Mesothelial cell of epicardium (in vitro differentiated cells): ENCODE measurements at regions not wholly inside any gene's neighbourhood (a gene's known extent, or its start where the extent isn't known, plus 50 kb on each side); places are given as distances from the start of the nearest gene placed in this dataset.
A peak's percentile ranks its signal among the peaks of the same experiment; 100 is the strongest.
"Not testable (repeated sequence)": the region's sequence is repeated elsewhere in the genome, so short reads cannot be mapped to it uniquely, and the experiment has no call there.

Source experiments
- DNase-seq, 2 experiments: peaks; one replicate each; pipeline ENCODE4 v3.0.0; 2021; ENCODE audit warnings: low spot score in 2 of 2; ENCODE audit not compliant: unreplicated experiment in 2 of 2
- H3K27ac Mint-ChIP-seq: 2 replicates; pipeline ENCODE4 v1.8.0; 2021; ENCODE audit warnings: mixed read lengths
- H3K27me3 Mint-ChIP-seq: 2 replicates; pipeline ENCODE4 v1.8.0; 2021; ENCODE audit warnings: low read depth, mixed read lengths
- H3K36me3 Mint-ChIP-seq: 2 replicates; pipeline ENCODE4 v1.8.0; 2021; ENCODE audit warnings: mixed read lengths
- H3K4me1 Mint-ChIP-seq: 2 replicates; pipeline ENCODE4 v1.8.0; 2021; ENCODE audit warnings: mixed read lengths
- H3K4me3 Mint-ChIP-seq: 2 replicates; pipeline ENCODE4 v1.8.0; 2021; ENCODE audit warnings: mild to moderate bottlenecking, moderate library complexity, mixed read lengths
- H3K9me3 Mint-ChIP-seq: 2 replicates; pipeline ENCODE4 v1.8.0; 2021; ENCODE audit warnings: mixed read lengths
- TF ChIP-seq, protein P1 (sequence below): fragments of 200-600 bp; sonication (generic); IDR thresholded peaks from one replicate; pipeline ENCODE4 v1.5.0; 2021; ENCODE audit warnings: antibody characterized with exemption; ENCODE audit not compliant: unreplicated experiment

DNA sequence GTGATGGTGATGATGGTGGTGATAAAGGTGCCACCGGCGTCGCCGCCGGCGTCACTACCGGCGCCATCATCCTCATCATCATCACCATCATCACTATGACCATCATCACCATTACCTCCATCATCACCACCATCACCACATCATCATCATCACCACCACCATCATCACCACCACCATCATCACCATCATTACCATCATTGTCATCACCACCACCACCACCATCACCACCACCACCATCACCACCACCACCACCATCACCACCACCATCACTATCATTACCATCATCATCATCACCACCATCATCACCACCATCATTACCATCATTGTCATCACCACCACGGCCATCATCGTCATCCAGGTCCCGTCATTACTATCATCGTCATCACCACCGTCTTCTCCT is 179.7 kb downstream of the NPIPB11 start:
- H3K9me3 Mint-ChIP-seq: peaks cover 5% of the 10 kb centered on the region
- H3K36me3 Mint-ChIP-seq: no peaks in the 10 kb centered on the region
- H3K4me1 Mint-ChIP-seq: peaks cover 14% of the 10 kb centered on the region
- H3K27me3 Mint-ChIP-seq: no peaks in the 10 kb centered on the region
- no peak overlapping the region for H3K4me3 Mint-ChIP-seq
- no peak overlapping the region for H3K27ac Mint-ChIP-seq
- DNase-seq: no peak
- TF ChIP-seq, protein P1, sequence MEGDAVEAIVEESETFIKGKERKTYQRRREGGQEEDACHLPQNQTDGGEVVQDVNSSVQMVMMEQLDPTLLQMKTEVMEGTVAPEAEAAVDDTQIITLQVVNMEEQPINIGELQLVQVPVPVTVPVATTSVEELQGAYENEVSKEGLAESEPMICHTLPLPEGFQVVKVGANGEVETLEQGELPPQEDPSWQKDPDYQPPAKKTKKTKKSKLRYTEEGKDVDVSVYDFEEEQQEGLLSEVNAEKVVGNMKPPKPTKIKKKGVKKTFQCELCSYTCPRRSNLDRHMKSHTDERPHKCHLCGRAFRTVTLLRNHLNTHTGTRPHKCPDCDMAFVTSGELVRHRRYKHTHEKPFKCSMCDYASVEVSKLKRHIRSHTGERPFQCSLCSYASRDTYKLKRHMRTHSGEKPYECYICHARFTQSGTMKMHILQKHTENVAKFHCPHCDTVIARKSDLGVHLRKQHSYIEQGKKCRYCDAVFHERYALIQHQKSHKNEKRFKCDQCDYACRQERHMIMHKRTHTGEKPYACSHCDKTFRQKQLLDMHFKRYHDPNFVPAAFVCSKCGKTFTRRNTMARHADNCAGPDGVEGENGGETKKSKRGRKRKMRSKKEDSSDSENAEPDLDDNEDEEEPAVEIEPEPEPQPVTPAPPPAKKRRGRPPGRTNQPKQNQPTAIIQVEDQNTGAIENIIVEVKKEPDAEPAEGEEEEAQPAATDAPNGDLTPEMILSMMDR: no peak

DNA sequence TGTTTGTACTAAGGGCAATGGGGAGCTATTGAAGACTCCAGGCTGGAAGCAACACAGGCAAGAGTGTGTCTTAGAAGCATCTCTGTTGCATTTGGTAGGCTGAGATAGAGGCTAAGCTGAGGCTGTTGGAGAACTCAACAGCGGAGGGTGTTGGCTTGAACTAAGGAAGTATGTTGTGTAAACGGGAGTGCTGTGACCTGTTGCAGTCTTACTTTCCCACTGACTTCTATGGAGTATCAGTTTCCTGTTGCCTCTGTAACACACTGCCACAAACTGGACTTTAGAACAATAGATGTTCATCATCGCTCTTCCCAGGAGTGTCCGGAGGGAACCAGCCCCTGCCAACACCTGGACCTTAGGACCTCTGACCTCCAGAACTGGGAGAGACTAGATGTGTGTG is 181.8 kb downstream of the NPIPB11 start:
- not testable (repeated sequence) for H3K36me3 Mint-ChIP-seq, H3K4me3 Mint-ChIP-seq, H3K27ac Mint-ChIP-seq, H3K27me3 Mint-ChIP-seq, DNase-seq, H3K9me3 Mint-ChIP-seq
- H3K4me1 Mint-ChIP-seq: peaks cover 18% of the 10 kb centered on the region

DNA sequence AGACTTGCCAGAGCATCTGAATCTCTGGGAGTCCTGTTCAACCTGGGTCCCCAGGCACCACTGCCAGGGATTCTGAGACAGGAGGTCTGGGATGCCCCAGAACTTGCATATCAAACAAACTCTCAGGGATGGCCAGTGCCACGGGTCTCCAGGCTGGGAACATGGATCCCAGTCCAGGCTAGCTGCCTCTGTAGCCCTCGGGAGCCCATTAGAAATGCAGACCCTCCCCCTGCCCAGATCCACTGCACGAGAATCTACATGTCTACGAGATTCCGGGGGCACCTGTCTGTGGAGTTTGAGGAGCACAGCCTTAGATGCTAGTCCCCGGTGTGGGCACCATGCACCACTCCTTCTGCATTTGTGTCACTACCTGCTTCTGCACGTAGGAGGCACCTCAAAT is 183.9 kb downstream of the NPIPB11 start:
- peak in 1 of 2 experiments; percentile 33 for DNase-seq
- H3K4me3 Mint-ChIP-seq, H3K27me3 Mint-ChIP-seq, H3K36me3 Mint-ChIP-seq, H3K9me3 Mint-ChIP-seq: not testable (repeated sequence)
- Mint-ChIP-seq H3K4me1 (peaks cover 21% of the 10 kb centered on the region), H3K27ac (peak overlapping the region; percentile 90)

DNA sequence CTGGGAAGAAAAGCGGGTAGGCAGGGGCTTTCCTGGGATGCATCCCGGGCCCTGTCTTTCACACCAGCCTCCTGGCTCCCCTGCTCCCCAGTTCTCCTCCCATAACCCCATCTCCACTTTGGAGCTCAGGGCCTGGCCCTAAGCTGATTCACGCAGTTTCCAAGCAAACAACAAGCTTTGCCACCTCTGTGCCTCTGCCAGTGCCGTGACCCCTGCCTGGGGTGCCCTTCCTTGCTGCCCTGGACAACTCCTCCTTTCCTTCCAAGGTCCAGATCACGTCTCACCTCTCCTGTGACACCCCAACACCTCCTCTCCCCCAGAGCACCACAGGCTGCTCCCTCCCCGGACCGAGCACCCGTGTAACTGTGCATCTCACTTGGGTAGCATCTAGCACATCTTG is 184.5 kb downstream of the NPIPB11 start:
- not testable (repeated sequence) for H3K36me3 Mint-ChIP-seq, H3K4me3 Mint-ChIP-seq, H3K9me3 Mint-ChIP-seq, H3K27me3 Mint-ChIP-seq
- peaks cover 21% of the 10 kb centered on the region for H3K4me1 Mint-ChIP-seq
- DNase-seq: peak in 1 of 2 experiments; percentile 36
- peak overlapping the region; percentile 90 for H3K27ac Mint-ChIP-seq

DNA sequence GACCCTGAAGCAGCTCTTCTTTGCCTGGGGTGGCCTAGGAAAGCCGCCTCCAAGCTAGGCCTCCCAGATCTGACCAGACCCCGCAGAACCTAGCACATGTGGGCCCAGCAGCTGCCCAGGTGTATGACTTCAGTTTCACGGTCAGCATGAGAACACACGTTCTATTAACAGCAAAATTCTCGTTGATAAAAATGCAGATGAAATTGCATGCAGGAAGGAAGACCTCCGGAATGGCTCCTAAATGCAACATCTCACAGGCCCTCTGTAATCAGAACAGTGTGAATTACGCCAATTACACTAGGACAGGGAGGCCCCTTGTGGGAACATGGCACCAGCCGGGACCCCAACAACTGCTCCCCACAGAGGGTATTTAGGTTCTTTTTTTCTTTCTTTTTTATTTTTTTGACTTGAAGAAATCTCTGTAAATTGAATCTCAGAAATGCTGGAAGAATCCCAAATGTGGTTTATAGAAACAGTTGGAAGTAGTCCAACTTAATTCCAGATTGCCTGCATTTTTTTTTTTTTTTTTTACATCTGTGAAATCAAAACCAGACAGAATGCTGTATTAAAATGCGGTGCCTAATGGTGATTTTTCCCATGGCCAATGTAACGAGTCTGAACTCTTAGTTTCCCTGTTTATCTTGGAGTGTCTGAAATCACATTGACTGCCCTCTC is 185.1 kb downstream of the NPIPB11 start:
- H3K4me3 Mint-ChIP-seq, H3K27me3 Mint-ChIP-seq, H3K36me3 Mint-ChIP-seq, H3K9me3 Mint-ChIP-seq: not testable (repeated sequence)
- Mint-ChIP-seq H3K4me1 (peaks cover 21% of the 10 kb centered on the region), H3K27ac (peak overlapping the region; percentile 90)
- DNase-seq: peak in 1 of 2 experiments; percentile 31

DNA sequence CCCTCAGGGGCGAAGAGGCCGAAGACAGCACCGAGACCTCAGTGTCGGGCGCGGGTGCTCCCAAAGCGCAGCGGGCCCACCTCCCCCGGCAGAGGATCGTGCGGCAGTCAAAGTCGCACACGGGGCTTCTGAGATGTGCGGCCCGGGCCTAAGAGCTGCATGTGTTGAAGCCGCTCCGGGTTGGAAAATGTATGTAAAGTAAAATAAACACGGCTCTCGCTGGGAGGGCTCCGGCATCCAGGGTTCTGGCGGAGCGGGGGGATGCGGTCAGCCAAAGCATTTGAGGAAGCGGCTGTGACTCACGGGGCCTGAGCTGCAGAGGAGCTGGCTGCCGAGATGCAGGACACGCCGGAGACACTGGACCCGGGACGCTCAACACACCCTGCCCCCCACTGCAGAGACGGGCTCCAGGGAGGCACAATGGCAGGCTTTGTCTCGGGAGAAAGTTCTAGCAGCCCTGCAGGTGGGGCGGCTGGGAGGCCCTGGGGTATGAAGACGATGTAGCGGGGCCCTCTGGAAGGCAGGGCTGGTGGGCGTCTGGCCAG is 185.8 kb downstream of the NPIPB11 start:
- H3K27me3 Mint-ChIP-seq, H3K4me3 Mint-ChIP-seq, H3K27ac Mint-ChIP-seq, H3K36me3 Mint-ChIP-seq, H3K9me3 Mint-ChIP-seq: not testable (repeated sequence)
- DNase-seq: peak in 1 of 2 experiments; percentile 35
- H3K4me1 Mint-ChIP-seq: peaks cover 21% of the 10 kb centered on the region

DNA sequence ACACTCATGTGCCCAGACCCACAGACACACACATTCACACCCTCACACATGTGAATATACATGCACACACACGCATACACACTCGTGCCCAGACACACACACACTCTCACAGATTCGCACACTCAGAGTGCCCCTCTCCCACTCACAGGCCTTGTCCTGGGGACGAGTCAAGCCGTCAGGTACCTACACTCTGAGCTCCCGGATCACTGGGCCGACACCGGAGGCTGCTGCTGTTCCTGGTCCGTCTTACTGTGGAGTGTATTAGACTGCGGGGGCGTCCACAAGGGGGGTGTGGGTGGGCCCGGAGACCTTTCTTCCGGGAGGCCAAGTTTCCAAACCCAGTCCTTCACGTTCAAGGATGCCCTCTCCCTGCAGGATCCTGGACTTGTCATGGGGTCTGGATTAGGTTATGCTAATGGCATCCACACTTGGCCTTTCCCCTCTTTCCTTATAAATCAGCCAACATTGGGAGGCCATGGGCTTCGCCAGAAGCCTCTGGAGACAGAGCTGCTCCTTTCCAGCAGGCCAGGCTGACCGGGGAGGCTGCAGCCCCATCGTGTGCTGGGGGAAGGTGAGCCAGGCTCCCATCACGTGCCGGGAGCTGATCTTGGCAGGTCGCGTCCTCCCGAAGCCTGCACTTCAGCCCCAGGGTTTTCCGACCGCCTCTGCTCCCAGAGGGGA is 186.4 kb downstream of the NPIPB11 start:
- H3K27me3 Mint-ChIP-seq, H3K4me3 Mint-ChIP-seq, H3K36me3 Mint-ChIP-seq, H3K9me3 Mint-ChIP-seq: not testable (repeated sequence)
- Mint-ChIP-seq H3K4me1 (peaks cover 21% of the 10 kb centered on the region), H3K27ac (peak overlapping the region; percentile 41)
- peak in 1 of 2 experiments; percentile 16 for DNase-seq

DNA sequence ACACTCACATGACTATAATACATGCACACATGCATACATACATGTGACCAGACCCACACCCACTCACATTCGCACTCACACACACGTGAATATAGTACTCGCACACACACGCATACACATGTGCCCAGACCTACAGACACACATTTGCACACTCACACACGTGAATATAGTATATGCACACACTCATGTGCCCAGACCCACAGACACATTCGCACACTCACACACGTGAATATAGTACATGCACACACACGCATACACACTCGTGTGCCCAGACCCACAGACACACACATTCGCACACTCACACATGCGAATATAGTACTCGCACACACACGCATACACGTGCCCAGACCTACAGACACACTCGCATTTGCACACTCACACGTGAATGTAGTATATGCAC is 186.9 kb downstream of the NPIPB11 start:
- Mint-ChIP-seq H3K27ac (peak overlapping the region; percentile 41), H3K4me1 (peaks cover 21% of the 10 kb centered on the region)
- H3K27me3 Mint-ChIP-seq, H3K36me3 Mint-ChIP-seq, H3K9me3 Mint-ChIP-seq, H3K4me3 Mint-ChIP-seq: not testable (repeated sequence)
- peak in 1 of 2 experiments; percentile 10 for DNase-seq

DNA sequence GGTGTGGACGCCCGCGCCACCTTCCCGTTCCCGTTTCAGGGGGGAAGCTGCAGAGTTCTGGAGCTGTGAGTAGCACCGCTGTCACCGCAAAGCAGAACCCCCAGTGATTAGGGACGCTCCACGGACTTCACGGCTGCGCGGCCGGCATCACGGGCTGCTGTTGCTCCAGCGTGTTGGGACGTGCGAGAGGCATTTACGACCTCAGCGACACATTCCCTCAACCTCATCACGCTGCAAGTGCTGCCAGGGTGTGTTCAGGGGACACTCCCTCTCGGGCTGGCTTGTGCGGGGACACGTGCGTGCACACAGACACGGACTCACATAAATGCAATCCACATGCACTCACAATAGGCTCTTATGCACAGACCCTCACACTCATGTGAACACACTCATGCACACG is 187.9 kb downstream of the NPIPB11 start:
- H3K4me1 Mint-ChIP-seq: peaks cover 21% of the 10 kb centered on the region
- not testable (repeated sequence) for H3K4me3 Mint-ChIP-seq, H3K9me3 Mint-ChIP-seq, H3K27ac Mint-ChIP-seq, H3K36me3 Mint-ChIP-seq, H3K27me3 Mint-ChIP-seq
- peak in 1 of 2 experiments; percentile 17 for DNase-seq

DNA sequence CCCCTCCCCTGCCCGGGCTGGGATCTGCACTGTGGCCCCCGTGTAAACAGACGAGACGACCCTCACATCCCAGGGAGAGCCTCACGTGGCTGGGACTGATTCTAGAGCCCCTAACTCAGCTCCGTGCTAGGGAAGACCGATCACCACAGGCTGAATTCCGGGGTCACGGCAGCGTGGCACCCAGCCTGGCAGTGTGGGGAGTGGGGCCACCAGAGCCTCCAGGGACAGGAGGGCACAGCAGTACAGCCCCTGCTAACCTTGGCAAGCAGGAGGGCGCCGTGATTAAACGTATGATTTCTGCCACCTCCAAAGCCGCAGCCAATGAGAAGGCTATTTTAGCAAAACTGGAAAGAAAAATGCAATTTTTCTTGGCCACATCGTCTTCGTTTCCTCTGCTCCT is 188.3 kb downstream of the NPIPB11 start:
- H3K36me3 Mint-ChIP-seq, H3K27me3 Mint-ChIP-seq, H3K27ac Mint-ChIP-seq, H3K4me3 Mint-ChIP-seq, H3K9me3 Mint-ChIP-seq: not testable (repeated sequence)
- peaks cover 21% of the 10 kb centered on the region for H3K4me1 Mint-ChIP-seq
- peak in 1 of 2 experiments; percentile 10 for DNase-seq

DNA sequence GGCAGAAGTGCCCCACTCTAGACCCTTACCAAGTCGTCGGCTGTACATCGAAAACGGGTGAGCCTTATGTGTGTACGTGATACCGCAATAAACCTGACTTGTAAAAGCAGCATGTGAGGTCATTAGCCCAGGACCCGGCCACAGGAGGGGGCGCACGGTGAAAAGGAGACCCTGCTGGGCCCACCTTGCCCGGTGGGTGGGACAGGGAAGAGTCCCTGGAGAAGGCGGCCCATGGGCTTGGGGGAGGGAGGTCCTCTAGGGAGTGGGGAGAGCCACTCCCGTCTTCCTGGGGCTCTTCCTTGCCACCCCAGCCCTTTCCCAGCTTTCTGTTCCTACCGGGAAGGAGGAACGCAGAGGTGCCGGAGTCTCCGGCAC is 188.8 kb downstream of the NPIPB11 start:
- not testable (repeated sequence) for H3K9me3 Mint-ChIP-seq, H3K4me3 Mint-ChIP-seq, H3K36me3 Mint-ChIP-seq, H3K27ac Mint-ChIP-seq, H3K27me3 Mint-ChIP-seq
- H3K4me1 Mint-ChIP-seq: peaks cover 21% of the 10 kb centered on the region
- peak in 1 of 2 experiments; percentile 17 for DNase-seq

DNA sequence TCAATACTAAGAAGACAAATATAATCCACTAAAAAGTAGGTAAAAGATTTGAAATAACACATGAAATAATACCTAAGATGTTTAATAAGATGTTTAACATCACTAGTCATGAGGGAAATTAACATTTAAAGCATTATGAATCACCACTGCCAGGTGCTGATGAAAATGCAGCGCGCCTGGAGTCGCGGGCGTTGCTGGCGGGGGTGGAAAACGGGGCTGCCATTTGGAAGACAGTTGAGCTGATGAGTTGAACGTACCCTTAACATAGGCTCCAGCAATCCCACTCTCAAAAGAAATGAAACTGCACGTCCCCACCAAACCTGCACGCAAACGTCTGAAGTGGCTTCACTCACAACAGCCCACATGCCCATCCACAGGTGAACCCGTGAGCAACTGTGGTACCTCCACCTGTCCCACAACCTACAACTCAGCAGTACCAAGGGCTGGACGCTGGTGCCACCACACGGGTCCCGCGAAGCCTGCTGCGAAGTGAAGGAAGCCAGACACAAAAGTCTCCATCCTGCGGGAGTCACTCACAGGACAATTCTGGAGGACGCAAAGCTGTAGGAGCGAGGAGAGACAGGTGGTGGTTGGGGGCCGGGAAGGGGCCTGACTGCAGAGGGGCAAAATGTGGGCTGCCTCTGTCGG is 189.3 kb downstream of the NPIPB11 start:
- H3K36me3 Mint-ChIP-seq, H3K9me3 Mint-ChIP-seq, H3K27ac Mint-ChIP-seq, H3K27me3 Mint-ChIP-seq, H3K4me3 Mint-ChIP-seq: not testable (repeated sequence)
- DNase-seq: peak in 1 of 2 experiments; percentile 1
- peaks cover 19% of the 10 kb centered on the region for H3K4me1 Mint-ChIP-seq

DNA sequence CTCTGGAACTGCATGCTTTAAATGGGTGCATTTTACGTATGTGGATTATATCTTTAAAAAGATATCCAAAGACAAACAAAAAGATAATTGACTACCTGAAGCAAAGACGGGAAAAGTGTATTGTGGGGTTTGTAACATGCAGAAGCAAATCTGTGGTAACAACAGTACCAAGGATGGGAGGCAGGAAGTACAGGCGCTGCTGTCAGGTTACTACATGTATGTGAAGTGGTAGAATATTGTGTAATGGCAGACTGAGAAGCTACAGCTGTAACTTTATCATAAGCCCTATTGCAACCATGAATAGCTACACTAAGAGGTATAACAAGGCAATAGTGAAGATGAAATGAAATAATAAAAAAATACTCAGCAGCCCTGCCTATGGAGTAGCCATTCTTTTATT is 192.7 kb downstream of the NPIPB11 start:
- not testable (repeated sequence) for H3K27me3 Mint-ChIP-seq, H3K4me1 Mint-ChIP-seq, H3K36me3 Mint-ChIP-seq, DNase-seq, H3K4me3 Mint-ChIP-seq, H3K27ac Mint-ChIP-seq
- peaks cover 14% of the 10 kb centered on the region for H3K9me3 Mint-ChIP-seq
